ENCODE measurements at regions not wholly inside any gene's neighbourhood (a gene's known extent, or its start where the extent isn't known, plus 50 kb on each side); places are given as distances from the start of the nearest gene placed in this dataset.

DNA sequence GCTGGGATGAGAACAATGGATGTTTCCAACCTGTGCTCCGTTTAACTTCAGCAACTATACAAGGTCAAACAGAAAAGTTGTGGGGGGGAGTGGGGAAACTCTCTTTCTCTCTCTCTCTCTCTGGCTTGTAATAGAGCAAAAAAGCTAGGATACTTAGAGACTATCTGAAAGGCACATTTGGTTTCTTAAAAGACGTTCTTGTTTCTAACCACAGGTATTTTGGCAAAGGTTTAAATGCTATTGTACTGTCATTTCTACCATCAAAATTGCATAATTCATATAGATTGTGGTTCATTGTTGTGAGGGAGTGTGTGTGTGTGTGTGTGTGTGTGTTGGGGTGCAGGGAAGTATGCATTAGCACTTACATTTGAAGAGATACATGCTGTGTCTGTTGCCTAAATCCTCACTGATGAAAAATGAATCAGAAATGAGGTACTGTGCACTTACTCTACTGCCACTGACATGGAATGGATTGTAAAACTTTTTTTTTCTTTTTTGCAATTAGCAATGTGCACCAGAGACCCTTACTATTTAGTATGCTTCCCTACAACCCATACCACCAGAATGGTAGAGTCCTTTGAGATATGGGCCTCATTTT, 841.0 kb upstream of the PIK3C3 start (continued):
- TF ChIP-seq CHD7 (IDR thresholded peaks at IDR 0.05; ENCODE audit: insufficient replicate concordance, low read length) (no peak), TAF7 (optimal IDR thresholded peaks at IDR 0.05; ENCODE audit: borderline replicate concordance, low read depth, low read length) (no peak)

Data from H1 (cell line).